SK-N-SH (cell line): ENCODE measurements at regions not wholly inside any gene's neighbourhood (a gene's known extent, or its start where the extent isn't known, plus 50 kb on each side); places are given as distances from the start of the nearest gene placed in this dataset.
A peak's percentile ranks its signal among the peaks of the same experiment; 100 is the strongest.

Experiments
- CTCF ChIA-PET: fragments of 300-600, 350-600 bp; formaldehyde crosslinking; extraction: SDS; loops from one replicate; lab custom pipeline; 2021; lab: Yijun Ruan, JAX
- POLR2A ChIA-PET: fragments of 350-600 bp; sonication (Branson Sonifier 250); formaldehyde crosslinking; extraction: SDS; loops from one replicate; lab custom pipeline; 2020; ENCODE audit warnings: antibody characterized with exemption, inconsistent platforms; lab: Yijun Ruan, JAX
- DNase-seq: peaks from one replicate; pipeline ENCODE4 v3.0.0; 2012
- H2AFZ ChIP-seq: fragments of 200-600 bp; sonication (generic); 2 replicates; pipeline ENCODE4 v1.8.1; 2016; ENCODE audit warnings: antibody characterized with exemption, mild to moderate bottlenecking, low read depth
- H3F3A ChIP-seq: fragments of 200-600 bp; sonication (generic); replicated peaks from 2 replicates; pipeline ENCODE3; 2016; ENCODE audit warnings: antibody characterized with exemption, mild to moderate bottlenecking; ENCODE audit not compliant: insufficient read depth
- H3K27ac ChIP-seq, 2 experiments: fragments of 200-500 bp in 1 of 2; fragments of 200-600 bp in 1 of 2; sonication (Bioruptor generic) in 1 of 2; sonication (generic), shearing (Covaris generic) in 1 of 2; 2 replicates each; pipeline versions ENCODE4 v1.5.1 to v1.6.1; 2014 to 2016; ENCODE audit warnings: low read depth in 2 of 2, inconsistent platforms in 1 of 2, low read length in 1 of 2, mild to moderate bottlenecking in 1 of 2, mixed read lengths in 1 of 2
- H3K27me3 ChIP-seq: fragments of 200-600 bp; sonication (generic), shearing (Covaris generic); 2 replicates; pipeline ENCODE4 v1.6.1; 2016; ENCODE audit warnings: mixed run types; ENCODE audit not compliant: insufficient read depth
- H3K36me3 ChIP-seq, 2 experiments: fragments of 200-500 bp in 1 of 2; fragments of 200-600 bp in 1 of 2; sonication (Bioruptor generic) in 1 of 2; sonication (generic) in 1 of 2; replicated peaks in 1 of 2; 2 replicates each; pipeline versions ENCODE3 to v1.5.1; 2014 to 2016; ENCODE audit warnings: low read length in 1 of 2, mild to moderate bottlenecking in 1 of 2; ENCODE audit not compliant: insufficient read depth in 2 of 2, control insufficient read depth in 1 of 2
- H3K4me1 ChIP-seq, 2 experiments: fragments of 200-500 bp in 1 of 2; fragments of 200-600 bp in 1 of 2; sonication (Bioruptor generic) in 1 of 2; sonication (generic), shearing (Covaris generic) in 1 of 2; 2 replicates each; pipeline versions ENCODE4 v1.5.1 to v1.6.1; 2014 to 2016; ENCODE audit warnings: low read depth in 1 of 2, low read length in 1 of 2, mixed run types in 1 of 2; ENCODE audit not compliant: insufficient read depth in 2 of 2, control insufficient read depth in 1 of 2
- H3K4me2 ChIP-seq: fragments of 200-600 bp; sonication (generic), shearing (Covaris generic); 2 replicates; pipeline ENCODE4 v1.6.1; 2017; ENCODE audit warnings: mixed run types
- H3K4me3 ChIP-seq, 2 experiments: fragments of 200-500 bp in 1 of 2; fragments of 200-600 bp in 1 of 2; sonication (Bioruptor generic) in 1 of 2; sonication (generic), shearing (Covaris generic) in 1 of 2; 2 replicates each; pipeline versions ENCODE4 v1.5.1 to v1.8.1; 2014 to 2016; ENCODE audit warnings: low read depth in 2 of 2, inconsistent platforms in 1 of 2, low read length in 1 of 2, mild to moderate bottlenecking in 1 of 2, mixed read lengths in 1 of 2, moderate library complexity in 1 of 2
- H3K79me2 ChIP-seq: fragments of 200-600 bp; sonication (generic); 2 replicates; pipeline ENCODE4 v1.8.1; 2017; ENCODE audit warnings: mild to moderate bottlenecking; ENCODE audit not compliant: insufficient read depth
- H3K9ac ChIP-seq: fragments of 200-600 bp; sonication (generic); 2 replicates; pipeline ENCODE4 v1.6.1; 2017; ENCODE audit warnings: mixed run types
- H3K9me2 ChIP-seq: fragments of 200-600 bp; sonication (generic); 2 replicates; pipeline ENCODE4 v1.6.1; 2017; ENCODE audit warnings: mixed run types
- H3K9me3 ChIP-seq: fragments of 200-600 bp; sonication (generic); 2 replicates; pipeline ENCODE4 v1.6.1; 2017; ENCODE audit warnings: mixed run types, mild to moderate bottlenecking, moderate library complexity
- H4K20me1 ChIP-seq: fragments of 200-600 bp; sonication (generic); 2 replicates; pipeline ENCODE4 v1.6.1; 2017; ENCODE audit warnings: mild to moderate bottlenecking, mixed run types; ENCODE audit not compliant: insufficient read depth
- EP300 ChIP-seq, 2 experiments: IDR thresholded peaks; 2 replicates each; pipeline versions ENCODE4 v1.4.0 to v1.6.1; 2012; ENCODE audit warnings: borderline replicate concordance in 1 of 2, low read depth in 1 of 2, low read length in 1 of 2
- GATA2 ChIP-seq: sonication (generic); formaldehyde crosslinking; IDR thresholded peaks from 2 replicates; pipeline ENCODE4 v1.5.0; 2020; ENCODE audit warnings: mild to moderate bottlenecking, missing genetic modification reagents
- IRF3 ChIP-seq: fragments of 150-350 bp; IDR thresholded peaks from 2 replicates; pipeline ENCODE4 v1.6.1; 2016; ENCODE audit warnings: mild to moderate bottlenecking, low read depth, low read length
- JUND ChIP-seq: IDR thresholded peaks from 2 replicates; pipeline ENCODE4 v1.4.0; 2012
- MEF2A ChIP-seq: IDR thresholded peaks from 2 replicates; pipeline ENCODE4 v1.4.0; 2012; ENCODE audit warnings: low read depth, borderline replicate concordance
- NFIC ChIP-seq: IDR thresholded peaks from 2 replicates; pipeline ENCODE4 v1.4.0; 2012; ENCODE audit warnings: borderline replicate concordance
- PBX3 ChIP-seq: IDR thresholded peaks from 2 replicates; pipeline ENCODE4; 2012
- RAD21 ChIP-seq: IDR thresholded peaks from 2 replicates; pipeline ENCODE4 v1.6.1; 2012; ENCODE audit warnings: mild to moderate bottlenecking, low read length
- RCOR1 ChIP-seq: fragments of 150-350 bp; IDR thresholded peaks from 2 replicates; pipeline ENCODE4 v1.6.1; 2017; ENCODE audit warnings: antibody characterized with exemption, low read length
- REST ChIP-seq: IDR thresholded peaks from 2 replicates; pipeline ENCODE4 v1.6.1; 2012; ENCODE audit warnings: mild to moderate bottlenecking, low read depth, low read length, moderate library complexity
- RFX5 ChIP-seq: IDR thresholded peaks from 2 replicates; pipeline ENCODE4 v1.6.1; 2012; ENCODE audit warnings: mild to moderate bottlenecking, improper control_type of control experiment, low read length
- RXRA ChIP-seq: IDR thresholded peaks from 2 replicates; pipeline ENCODE4 v1.4.0; 2012; ENCODE audit warnings: low read depth, mild to moderate bottlenecking, borderline replicate concordance
- TCF12 ChIP-seq: IDR thresholded peaks from 2 replicates; pipeline ENCODE4 v1.4.0; 2012
- YY1 ChIP-seq: IDR thresholded peaks from 2 replicates; pipeline ENCODE4 v1.4.0; 2012; ENCODE audit warnings: low read depth, mild to moderate bottlenecking
- WGBS: methylation state at CpG from one replicate; pipeline ENCODE4 v1.1.6; 2017; ENCODE audit warnings: low lambda C conversion rate; 5-methylcytosine and 5-hydroxymethylcytosine counted together
- TF ChIP-seq, protein P1 (sequence below): fragments of 200-600 bp; sonication (generic); IDR thresholded peaks from 2 replicates; pipeline ENCODE4 v1.6.1; 2017; ENCODE audit warnings: antibody characterized with exemption, mild to moderate bottlenecking, moderate library complexity

DNA sequence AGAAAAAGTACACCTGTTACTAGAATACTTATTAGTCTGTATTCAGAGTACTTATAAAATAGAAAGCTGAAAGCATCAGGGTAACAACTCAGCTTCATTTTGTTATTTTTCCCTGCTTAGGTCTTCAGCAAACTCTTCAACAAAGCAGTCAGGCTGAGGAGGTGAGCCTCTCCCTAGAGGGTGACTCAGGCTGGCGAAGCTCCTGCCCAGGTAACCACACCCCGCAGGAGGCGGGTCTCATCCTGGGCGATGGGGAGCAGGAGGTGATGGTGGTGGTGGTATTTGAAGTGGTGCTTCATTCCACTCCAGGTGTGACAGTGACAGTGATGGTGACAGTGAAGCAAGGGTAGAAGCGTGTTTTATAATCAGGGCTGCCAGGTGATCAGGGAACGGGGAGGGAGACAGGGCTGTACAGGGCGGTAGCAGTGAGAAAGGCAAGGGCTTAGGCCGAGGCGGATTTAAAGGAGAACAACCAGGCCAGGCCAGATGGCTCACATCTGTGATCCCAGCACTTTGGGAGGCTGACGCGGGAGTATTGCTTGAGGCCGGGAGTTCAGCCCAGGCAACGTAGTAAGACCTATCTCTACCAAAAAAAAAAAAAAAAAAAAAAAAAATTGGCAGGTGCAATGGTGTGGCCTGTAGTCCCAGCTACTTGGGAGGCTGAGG is 127.1 kb downstream of the SOCS6 start:
- peaks cover 16 to 23% of the 10 kb centered on the region in 2 experiments for H3K4me1 ChIP-seq
- no peak for DNase-seq
- no peak overlapping the region for H3K27ac ChIP-seq
- no peaks in the 10 kb centered on the region for H3K9me2 ChIP-seq
- POLR2A ChIA-PET: interaction anchor here (1.0 kb wide), 1 partner anchor 210 kb away, joined by 4 read pairs; the partner anchor contains the start of gene RTTN
- no peaks in the 10 kb centered on the region for H3K79me2 ChIP-seq
- peaks cover 8% of the 10 kb centered on the region for H3F3A ChIP-seq
- no peaks in the 10 kb centered on the region for H3K27me3 ChIP-seq
- no peak overlapping the region for H3K4me2 ChIP-seq
- H4K20me1 ChIP-seq: no peaks in the 10 kb centered on the region
- TF ChIP-seq TCF12 (no peak), RAD21 (no peak), IRF3 (no peak), YY1 (no peak), GATA2 (no peak), RXRA (no peak), EP300 (IDR thresholded peaks at IDR 0.05; ENCODE audit: borderline replicate concordance in 1 of 2, low read depth in 1 of 2, low read length in 1 of 2) (no peak), JUND (no peak), MEF2A (no peak)
- TF ChIP-seq, protein P1, sequence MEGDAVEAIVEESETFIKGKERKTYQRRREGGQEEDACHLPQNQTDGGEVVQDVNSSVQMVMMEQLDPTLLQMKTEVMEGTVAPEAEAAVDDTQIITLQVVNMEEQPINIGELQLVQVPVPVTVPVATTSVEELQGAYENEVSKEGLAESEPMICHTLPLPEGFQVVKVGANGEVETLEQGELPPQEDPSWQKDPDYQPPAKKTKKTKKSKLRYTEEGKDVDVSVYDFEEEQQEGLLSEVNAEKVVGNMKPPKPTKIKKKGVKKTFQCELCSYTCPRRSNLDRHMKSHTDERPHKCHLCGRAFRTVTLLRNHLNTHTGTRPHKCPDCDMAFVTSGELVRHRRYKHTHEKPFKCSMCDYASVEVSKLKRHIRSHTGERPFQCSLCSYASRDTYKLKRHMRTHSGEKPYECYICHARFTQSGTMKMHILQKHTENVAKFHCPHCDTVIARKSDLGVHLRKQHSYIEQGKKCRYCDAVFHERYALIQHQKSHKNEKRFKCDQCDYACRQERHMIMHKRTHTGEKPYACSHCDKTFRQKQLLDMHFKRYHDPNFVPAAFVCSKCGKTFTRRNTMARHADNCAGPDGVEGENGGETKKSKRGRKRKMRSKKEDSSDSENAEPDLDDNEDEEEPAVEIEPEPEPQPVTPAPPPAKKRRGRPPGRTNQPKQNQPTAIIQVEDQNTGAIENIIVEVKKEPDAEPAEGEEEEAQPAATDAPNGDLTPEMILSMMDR: no peak
- no peak overlapping the region for H2AFZ ChIP-seq
- no peak overlapping the region for H3K9ac ChIP-seq
- no peaks in the 10 kb centered on the region for H3K36me3 ChIP-seq
- CTCF ChIA-PET: interaction anchor here (0.8 to 2.3 kb wide), 3 partner anchors 10 to 18 kb away, joined by 3 to 15 read pairs (median 5); no protein-coding TSS in a partner anchor
- H3K9me3 ChIP-seq: no peaks in the 10 kb centered on the region
- 91% methylated on average over 13 of the region's 13 CpGs for WGBS
- H3K4me3 ChIP-seq: no peak overlapping the region

GRCh38 chr18:70414315-70414900 is 125.6 kb downstream of the SOCS6 start:
- H3K9me2 ChIP-seq: no peaks in the 10 kb centered on the region
- H3K9me3 ChIP-seq: no peaks in the 10 kb centered on the region
- H3K27ac ChIP-seq: peak overlapping the region; percentile 45 to 49; a peak in 3 of 4 replicates
- no peak overlapping the region for H3K4me3 ChIP-seq
- H3K79me2 ChIP-seq: no peaks in the 10 kb centered on the region
- 51% methylated on average over 6 of the region's 6 CpGs for WGBS
- no peaks in the 10 kb centered on the region for H3F3A ChIP-seq
- DNase-seq: no peak
- no peak overlapping the region for H3K9ac ChIP-seq
- TF ChIP-seq EP300 (IDR thresholded peaks at IDR 0.05; ENCODE audit: borderline replicate concordance in 1 of 2, low read depth in 1 of 2, low read length in 1 of 2) (peak in 1 of 2 experiments; percentile 33; a peak in 1 of 4 replicates), RFX5 (no peak), RCOR1 (0 out of 2 replicates have a peak, but pooled peaks have one; percentile 39), NFIC (no peak), TCF12 (no peak), PBX3 (no peak), REST (no peak), MEF2A (no peak)
- H4K20me1 ChIP-seq: no peaks in the 10 kb centered on the region
- H2AFZ ChIP-seq: no peak overlapping the region
- H3K36me3 ChIP-seq: no peaks in the 10 kb centered on the region
- ChIA-PET POLR2A (no interaction called here), CTCF (interaction anchor here (1.4 kb wide), 1 partner anchor 12 kb away, joined by 5 read pairs; no protein-coding TSS in a partner anchor)
- H3K27me3 ChIP-seq: no peaks in the 10 kb centered on the region
- H3K4me2 ChIP-seq: peak overlapping the region; percentile 15; the same call in 1 of the 2 replicates
- peaks cover 9 to 16% of the 10 kb centered on the region in 2 experiments for H3K4me1 ChIP-seq
